GM18519 (cell line): ENCODE measurements at regions not wholly inside any gene's neighbourhood (a gene's known extent, or its start where the extent isn't known, plus 50 kb on each side); places are given as distances from the start of the nearest gene placed in this dataset.
A peak's percentile ranks its signal among the peaks of the same experiment; 100 is the strongest.
"Not testable (repeated sequence)": the region's sequence is repeated elsewhere in the genome, so short reads cannot be mapped to it uniquely, and the experiment has no call there.

Experiments
- ATAC-seq: cut with Tn5 transposase; IDR thresholded peaks from one replicate; pipeline ENCODE4 v1.9.1; 2021; ENCODE audit warnings: mild to moderate bottlenecking, moderate library complexity; ENCODE audit not compliant: unreplicated experiment, low FRiP score

- ATAC-seq: no peak
These were observed 221.0 kb upstream of the TFPI start for GRCh38 chr2:187775196-187775595.

GRCh38 chr2:187775651-187776050, 221.4 kb upstream of the TFPI start:
- ATAC-seq: no peak

GRCh38 chr2:187782301-187782700, 228.1 kb upstream of the TFPI start:
- no peak for ATAC-seq

- no peak for ATAC-seq
These were observed 229.2 kb upstream of the TFPI start for GRCh38 chr2:187783446-187783845.

GRCh38 chr2:187784138-187784537, 229.9 kb upstream of the TFPI start:
- ATAC-seq: not testable (repeated sequence)

GRCh38 chr2:187799601-187800000, 245.4 kb upstream of the TFPI start:
- no peak for ATAC-seq

GRCh38 chr2:187803816-187804215, 249.6 kb upstream of the TFPI start:
- no peak for ATAC-seq

GRCh38 chr2:187815113-187815512, 260.9 kb upstream of the TFPI start:
- ATAC-seq: no peak

GRCh38 chr2:187819624-187820023, 265.4 kb upstream of the TFPI start:
- no peak for ATAC-seq

GRCh38 chr2:187825108-187825507, 270.9 kb upstream of the TFPI start:
- ATAC-seq: no peak

GRCh38 chr2:187826023-187826422, 271.8 kb upstream of the TFPI start:
- no peak for ATAC-seq

- no peak for ATAC-seq
These were observed 280.6 kb upstream of the TFPI start for GRCh38 chr2:187834787-187835186.

GRCh38 chr2:187838690-187839089, 284.5 kb upstream of the TFPI start:
- no peak for ATAC-seq

- ATAC-seq: no peak
These were observed 288.1 kb upstream of the TFPI start for GRCh38 chr2:187842315-187842714.

GRCh38 chr2:187842978-187843847, 289.0 kb upstream of the TFPI start:
- peak; percentile 51 for ATAC-seq

GRCh38 chr2:187847245-187848208, 293.3 kb upstream of the TFPI start:
- ATAC-seq: no peak

GRCh38 chr2:187851955-187852561, 297.8 kb upstream of the TFPI start:
- no peak for ATAC-seq

GRCh38 chr2:187853381-187853791, 299.2 kb upstream of the TFPI start:
- ATAC-seq: no peak

GRCh38 chr2:187854801-187855200, 300.6 kb upstream of the TFPI start:
- no peak for ATAC-seq

- ATAC-seq: no peak
These were observed 301.5 kb upstream of the TFPI start for GRCh38 chr2:187855689-187856088.

GRCh38 chr2:187857826-187858225, 303.6 kb upstream of the TFPI start:
- no peak for ATAC-seq
